Neural crest cell (in vitro differentiated cells): ENCODE measurements at regions not wholly inside any gene's neighbourhood (a gene's known extent, or its start where the extent isn't known, plus 50 kb on each side); places are given as distances from the start of the nearest gene placed in this dataset.

Experiments used
- DNase-seq: peaks from one replicate; pipeline ENCODE4 v3.0.0; 2021; ENCODE audit warnings: low read depth, mixed read lengths, low spot score
- H3K27ac Mint-ChIP-seq: one replicate; pipeline ENCODE4 v1.8.0; 2021; ENCODE audit warnings: mild to moderate bottlenecking, mixed read lengths; ENCODE audit not compliant: unreplicated experiment
- H3K27me3 Mint-ChIP-seq: 2 replicates; pipeline ENCODE4 v1.8.0; 2021; ENCODE audit warnings: low read depth, mild to moderate bottlenecking, mixed read lengths
- H3K36me3 Mint-ChIP-seq: 2 replicates; pipeline ENCODE4 v1.8.0; 2021; ENCODE audit warnings: low read depth, mild to moderate bottlenecking, mixed read lengths
- H3K4me1 Mint-ChIP-seq: 2 replicates; pipeline ENCODE4 v1.8.0; 2021; ENCODE audit warnings: mixed read lengths
- H3K4me3 Mint-ChIP-seq: one replicate; pipeline ENCODE4 v1.8.0; 2021; ENCODE audit warnings: mild to moderate bottlenecking, mixed read lengths
- H3K9me3 Mint-ChIP-seq: 2 replicates; pipeline ENCODE4 v1.8.0; 2021; ENCODE audit warnings: mixed read lengths
- CTCF ChIP-seq: fragments of 200-600 bp; sonication (generic); conservative IDR thresholded peaks from 2 replicates; pipeline ENCODE4 v1.5.0; 2021; ENCODE audit warnings: antibody characterized with exemption, mild to moderate bottlenecking

GRCh38 chr1:204813522-204813921 is 57.1 kb upstream of the NFASC start:
- peaks cover 15% of the 10 kb centered on the region for H3K27me3 Mint-ChIP-seq
- H3K4me1 Mint-ChIP-seq, result no peaks in the 10 kb centered on the region
- no peaks in the 10 kb centered on the region for H3K9me3 Mint-ChIP-seq
- H3K27ac Mint-ChIP-seq, result no peak overlapping the region
- TF ChIP-seq CTCF, result no peak
- no peaks in the 10 kb centered on the region for H3K36me3 Mint-ChIP-seq
- H3K4me3 Mint-ChIP-seq, result no peak overlapping the region
- DNase-seq, result no peak

GRCh38 chr1:204814166-204814884 is 56.3 kb upstream of the NFASC start:
- H3K4me1 Mint-ChIP-seq, result no peaks in the 10 kb centered on the region

GRCh38 chr1:204817341-204817740 is 53.3 kb upstream of the NFASC start:
- peaks cover 5% of the 10 kb centered on the region for H3K4me1 Mint-ChIP-seq

More at GRCh38 chr1:204814166-204814884, 56.3 kb upstream of the NFASC start:
- Mint-ChIP-seq H3K4me3 (no peak overlapping the region), H3K9me3 (no peaks in the 10 kb centered on the region), H3K27me3 (peaks cover 19% of the 10 kb centered on the region), H3K36me3 (no peaks in the 10 kb centered on the region), H3K27ac (no peak overlapping the region)
- no peak for TF ChIP-seq CTCF
- DNase-seq, result no peak

GRCh38 chr1:204818998-204819397 is 51.7 kb upstream of the NFASC start:
- Mint-ChIP-seq H3K36me3 (no peaks in the 10 kb centered on the region), H3K4me3 (no peak overlapping the region), H3K27ac (no peak overlapping the region), H3K4me1 (peaks cover 5% of the 10 kb centered on the region), H3K9me3 (no peaks in the 10 kb centered on the region), H3K27me3 (peaks cover 26% of the 10 kb centered on the region)
- TF ChIP-seq CTCF, result no peak
- DNase-seq, result no peak

More at GRCh38 chr1:204817341-204817740, 53.3 kb upstream of the NFASC start:
- no peak for DNase-seq
- no peak overlapping the region for H3K4me3 Mint-ChIP-seq
- H3K27me3 Mint-ChIP-seq, result peaks cover 21% of the 10 kb centered on the region
- no peak for TF ChIP-seq CTCF
- no peaks in the 10 kb centered on the region for H3K9me3 Mint-ChIP-seq
- H3K36me3 Mint-ChIP-seq, result no peaks in the 10 kb centered on the region
- H3K27ac Mint-ChIP-seq, result no peak overlapping the region

GRCh38 chr1:204819495-204819894 is 51.2 kb upstream of the NFASC start:
- Mint-ChIP-seq H3K27me3 (peaks cover 26% of the 10 kb centered on the region), H3K4me3 (no peak overlapping the region), H3K36me3 (no peaks in the 10 kb centered on the region), H3K9me3 (no peaks in the 10 kb centered on the region), H3K4me1 (peaks cover 5% of the 10 kb centered on the region), H3K27ac (no peak overlapping the region)
- no peak for TF ChIP-seq CTCF
- no peak for DNase-seq
